ENCODE measurements at regions not wholly inside any gene's neighbourhood (a gene's known extent, or its start where the extent isn't known, plus 50 kb on each side); places are given as distances from the start of the nearest gene placed in this dataset.

GRCh38 chr1:29501227-29501976, 265.1 kb downstream of the PTPRU start:
- no peak for DNase-seq
- Histone ChIP-seq H3K27me3 (no peaks in the 10 kb centered on the region; the same call in 1 of the 2 replicates), H3K9me3 (replicated peaks) (no peaks in the 10 kb centered on the region), H3K27ac (no peak overlapping the region), H3K4me3 (no peak overlapping the region), H3K4me1 (no peaks in the 10 kb centered on the region), H3K36me3 (no peaks in the 10 kb centered on the region)

- H3K9me3 ChIP-seq (replicated peaks) = no peaks in the 10 kb centered on the region
- no peaks in the 10 kb centered on the region for H3K4me1 ChIP-seq
- DNase-seq = no peak
- no peaks in the 10 kb centered on the region; the same call in 1 of the 2 replicates for H3K27me3 ChIP-seq
- no peaks in the 10 kb centered on the region for H3K36me3 ChIP-seq
- no peak overlapping the region for H3K4me3 ChIP-seq
- H3K27ac ChIP-seq = no peak overlapping the region
Observed at GRCh38 chr1:29500651-29501050, 264.3 kb downstream of the PTPRU start.

GRCh38 chr1:29500041-29500440, 263.7 kb downstream of the PTPRU start:
- no peaks in the 10 kb centered on the region for H3K36me3 ChIP-seq
- no peak for DNase-seq
- no peaks in the 10 kb centered on the region for H3K4me1 ChIP-seq
- no peak overlapping the region for H3K4me3 ChIP-seq
- H3K9me3 ChIP-seq (replicated peaks) = no peaks in the 10 kb centered on the region
- H3K27ac ChIP-seq = no peak overlapping the region
- H3K27me3 ChIP-seq = no peaks in the 10 kb centered on the region; the same call in 1 of the 2 replicates

GRCh38 chr1:29499104-29499650, 262.9 kb downstream of the PTPRU start:
- no peaks in the 10 kb centered on the region for H3K4me1 ChIP-seq
- H3K9me3 ChIP-seq (replicated peaks) = no peaks in the 10 kb centered on the region
- no peaks in the 10 kb centered on the region for H3K36me3 ChIP-seq
- no peaks in the 10 kb centered on the region; the same call in 1 of the 2 replicates for H3K27me3 ChIP-seq
- H3K4me3 ChIP-seq = no peak overlapping the region
- no peak for DNase-seq
- H3K27ac ChIP-seq = no peak overlapping the region

GRCh38 chr1:29498126-29499103, 262.1 kb downstream of the PTPRU start:
- no peak for DNase-seq
- Histone ChIP-seq H3K4me1 (no peaks in the 10 kb centered on the region), H3K36me3 (no peaks in the 10 kb centered on the region), H3K4me3 (no peak overlapping the region), H3K27ac (no peak overlapping the region), H3K9me3 (replicated peaks) (no peaks in the 10 kb centered on the region), H3K27me3 (no peaks in the 10 kb centered on the region; the same call in 1 of the 2 replicates)

GRCh38 chr1:29497395-29498125, 261.2 kb downstream of the PTPRU start:
- no peak overlapping the region for H3K4me3 ChIP-seq
- H3K36me3 ChIP-seq = no peaks in the 10 kb centered on the region
- H3K27me3 ChIP-seq = no peaks in the 10 kb centered on the region; the same call in 1 of the 2 replicates
- H3K27ac ChIP-seq = no peak overlapping the region
- DNase-seq = no peak
- no peaks in the 10 kb centered on the region for H3K4me1 ChIP-seq
- H3K9me3 ChIP-seq (replicated peaks) = no peaks in the 10 kb centered on the region

GRCh38 chr1:29496701-29497100, 260.4 kb downstream of the PTPRU start:
- H3K36me3 ChIP-seq = no peaks in the 10 kb centered on the region
- H3K4me3 ChIP-seq = no peak overlapping the region
- no peak for DNase-seq
- no peaks in the 10 kb centered on the region; the same call in 1 of the 2 replicates for H3K27me3 ChIP-seq
- no peaks in the 10 kb centered on the region for H3K4me1 ChIP-seq
- H3K27ac ChIP-seq = no peak overlapping the region
- H3K9me3 ChIP-seq (replicated peaks) = no peaks in the 10 kb centered on the region

- DNase-seq = no peak
- no peaks in the 10 kb centered on the region for H3K36me3 ChIP-seq
- no peaks in the 10 kb centered on the region for H3K9me3 ChIP-seq (replicated peaks)
- no peak overlapping the region for H3K27ac ChIP-seq
- H3K4me1 ChIP-seq = no peaks in the 10 kb centered on the region
- peaks cover 4% of the 10 kb centered on the region; the same call in 1 of the 2 replicates for H3K27me3 ChIP-seq
- no peak overlapping the region for H3K4me3 ChIP-seq
Observed at GRCh38 chr1:29490204-29490934, 254.0 kb downstream of the PTPRU start.

GRCh38 chr1:29489471-29489870, 253.1 kb downstream of the PTPRU start:
- no peak for DNase-seq
- Histone ChIP-seq H3K4me1 (no peaks in the 10 kb centered on the region), H3K36me3 (no peaks in the 10 kb centered on the region), H3K4me3 (no peak overlapping the region), H3K27me3 (peaks cover 4% of the 10 kb centered on the region; the same call in 1 of the 2 replicates), H3K9me3 (replicated peaks) (no peaks in the 10 kb centered on the region), H3K27ac (no peak overlapping the region)

GRCh38 chr1:29488794-29489311, 252.5 kb downstream of the PTPRU start:
- H3K9me3 ChIP-seq (replicated peaks) = no peaks in the 10 kb centered on the region
- no peak overlapping the region for H3K4me3 ChIP-seq
- no peaks in the 10 kb centered on the region for H3K36me3 ChIP-seq
- H3K27ac ChIP-seq = no peak overlapping the region
- no peak for DNase-seq
- no peaks in the 10 kb centered on the region for H3K4me1 ChIP-seq
- H3K27me3 ChIP-seq = peaks cover 4% of the 10 kb centered on the region; the same call in 1 of the 2 replicates

GRCh38 chr1:29488086-29488793, 251.9 kb downstream of the PTPRU start:
- Histone ChIP-seq H3K4me1 (no peaks in the 10 kb centered on the region), H3K4me3 (no peak overlapping the region), H3K36me3 (no peaks in the 10 kb centered on the region), H3K27ac (no peak overlapping the region), H3K27me3 (peaks cover 4% of the 10 kb centered on the region; the same call in 1 of the 2 replicates), H3K9me3 (replicated peaks) (no peaks in the 10 kb centered on the region)
- no peak for DNase-seq

- Histone ChIP-seq H3K4me1 (no peaks in the 10 kb centered on the region), H3K36me3 (no peaks in the 10 kb centered on the region), H3K9me3 (replicated peaks) (0 out of 2 replicates have a peak, but pooled peaks cover under 1% of the 10 kb centered on the region)
Observed at GRCh38 chr1:29487291-29487690, 251.0 kb downstream of the PTPRU start.

More at GRCh38 chr1:29487291-29487690, 251.0 kb downstream of the PTPRU start:
- H3K27me3 ChIP-seq = peaks cover 5% of the 10 kb centered on the region; the same call in 1 of the 2 replicates
- H3K4me3 ChIP-seq = no peak overlapping the region
- no peak for DNase-seq
- no peak overlapping the region for H3K27ac ChIP-seq
